Hepatocyte (in vitro differentiated cells): ENCODE measurements at regions not wholly inside any gene's neighbourhood (a gene's known extent, or its start where the extent isn't known, plus 50 kb on each side); places are given as distances from the start of the nearest gene placed in this dataset.

Experiments used
- DNase-seq: peaks from one replicate; pipeline ENCODE4 v3.0.0-alpha.2; 2016; ENCODE audit warnings: low spot score
- H2AFZ ChIP-seq: fragments of 200-600 bp; sonication (generic); 2 replicates; pipeline ENCODE4 v1.6.0; 2016; ENCODE audit warnings: antibody characterized with exemption, mild to moderate bottlenecking
- H3K27ac ChIP-seq: fragments of 200-600 bp; sonication (generic); 2 replicates; pipeline ENCODE4 v1.5.1; 2016; ENCODE audit warnings: mild to moderate bottlenecking
- H3K27me3 ChIP-seq: fragments of 200-600 bp; sonication (generic); 2 replicates; pipeline ENCODE4 v1.6.1; 2016
- H3K36me3 ChIP-seq: fragments of 200-600 bp; sonication (generic); replicated peaks from 2 replicates; pipeline ENCODE4 v1.5.1; 2016; ENCODE audit warnings: low read depth; ENCODE audit not compliant: insufficient read depth
- H3K4me1 ChIP-seq: fragments of 200-600 bp; sonication (generic); 2 replicates; pipeline ENCODE4 v1.5.1; 2016; ENCODE audit warnings: mild to moderate bottlenecking, moderate library complexity; ENCODE audit not compliant: insufficient read depth
- H3K4me2 ChIP-seq: fragments of 200-600 bp; sonication (generic); 2 replicates; pipeline ENCODE4 v1.6.0; 2016
- H3K4me3 ChIP-seq: fragments of 200-600 bp; sonication (generic); 2 replicates; pipeline ENCODE4 v1.5.1; 2016; ENCODE audit warnings: mild to moderate bottlenecking
- H3K79me2 ChIP-seq: fragments of 200-600 bp; sonication (generic); 2 replicates; pipeline ENCODE4 v1.6.0; 2017; ENCODE audit warnings: mild to moderate bottlenecking
- H3K9me2 ChIP-seq: fragments of 200-600 bp; sonication (generic); replicated peaks from 2 replicates; pipeline ENCODE4 v1.6.0; 2017; ENCODE audit warnings: mild to moderate bottlenecking; ENCODE audit not compliant: insufficient read depth
- H3K9me3 ChIP-seq: fragments of 200-600 bp; sonication (generic); 2 replicates; pipeline ENCODE4 v1.5.1; 2016; ENCODE audit warnings: low read depth, mild to moderate bottlenecking
- H4K20me1 ChIP-seq: fragments of 200-600 bp; sonication (generic); 2 replicates; pipeline ENCODE4 v1.6.0; 2016; ENCODE audit warnings: mild to moderate bottlenecking; ENCODE audit not compliant: insufficient read depth, poor library complexity, severe bottlenecking
- EZH2 ChIP-seq: fragments of 200-600 bp; sonication (generic); IDR thresholded peaks from 2 replicates; pipeline ENCODE4 v1.6.1; 2016; ENCODE audit warnings: antibody characterized with exemption, mild to moderate bottlenecking, borderline replicate concordance
- EZH2phosphoT487 ChIP-seq: fragments of 200-600 bp; sonication (generic); IDR thresholded peaks from one replicate; pipeline ENCODE4 v1.6.1; 2018; ENCODE audit warnings: antibody characterized with exemption, mild to moderate bottlenecking, low read depth, moderate library complexity; ENCODE audit not compliant: unreplicated experiment, severe bottlenecking
- WGBS: methylation state at CpG from one replicate; pipeline ENCODE4 v1.1.6; 2016; ENCODE audit warnings: low lambda C conversion rate; ENCODE audit errors: missing lambda C conversion rate; 5-methylcytosine and 5-hydroxymethylcytosine counted together
- TF ChIP-seq, protein P1 (sequence below): fragments of 200-600 bp; sonication (generic); IDR thresholded peaks from 2 replicates; pipeline ENCODE4 v1.5.1; 2016; ENCODE audit warnings: antibody characterized with exemption, mild to moderate bottlenecking; ENCODE audit not compliant: poor library complexity

- WGBS = 44% methylated on average over 3 of the region's 3 CpGs
- H3K4me2 ChIP-seq = no peak overlapping the region
- H3K27me3 ChIP-seq = no peaks in the 10 kb centered on the region
- no peaks in the 10 kb centered on the region for H3K9me3 ChIP-seq
- no peak for DNase-seq
- H3K9me2 ChIP-seq = no peaks in the 10 kb centered on the region
- H3K4me3 ChIP-seq = no peak overlapping the region
- H3K36me3 ChIP-seq = no peaks in the 10 kb centered on the region
- H3K4me1 ChIP-seq = no peaks in the 10 kb centered on the region
- no peak for TF ChIP-seq EZH2
- no peak for TF ChIP-seq EZH2phosphoT487
- TF ChIP-seq, protein P1, sequence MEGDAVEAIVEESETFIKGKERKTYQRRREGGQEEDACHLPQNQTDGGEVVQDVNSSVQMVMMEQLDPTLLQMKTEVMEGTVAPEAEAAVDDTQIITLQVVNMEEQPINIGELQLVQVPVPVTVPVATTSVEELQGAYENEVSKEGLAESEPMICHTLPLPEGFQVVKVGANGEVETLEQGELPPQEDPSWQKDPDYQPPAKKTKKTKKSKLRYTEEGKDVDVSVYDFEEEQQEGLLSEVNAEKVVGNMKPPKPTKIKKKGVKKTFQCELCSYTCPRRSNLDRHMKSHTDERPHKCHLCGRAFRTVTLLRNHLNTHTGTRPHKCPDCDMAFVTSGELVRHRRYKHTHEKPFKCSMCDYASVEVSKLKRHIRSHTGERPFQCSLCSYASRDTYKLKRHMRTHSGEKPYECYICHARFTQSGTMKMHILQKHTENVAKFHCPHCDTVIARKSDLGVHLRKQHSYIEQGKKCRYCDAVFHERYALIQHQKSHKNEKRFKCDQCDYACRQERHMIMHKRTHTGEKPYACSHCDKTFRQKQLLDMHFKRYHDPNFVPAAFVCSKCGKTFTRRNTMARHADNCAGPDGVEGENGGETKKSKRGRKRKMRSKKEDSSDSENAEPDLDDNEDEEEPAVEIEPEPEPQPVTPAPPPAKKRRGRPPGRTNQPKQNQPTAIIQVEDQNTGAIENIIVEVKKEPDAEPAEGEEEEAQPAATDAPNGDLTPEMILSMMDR = no peak
- no peaks in the 10 kb centered on the region for H3K79me2 ChIP-seq
- H3K27ac ChIP-seq = no peak overlapping the region
- H2AFZ ChIP-seq = no peak overlapping the region
- H4K20me1 ChIP-seq = no peaks in the 10 kb centered on the region
Observed at GRCh38 chr7:114130866-114131265, 212.1 kb upstream of the PPP1R3A start.

DNA sequence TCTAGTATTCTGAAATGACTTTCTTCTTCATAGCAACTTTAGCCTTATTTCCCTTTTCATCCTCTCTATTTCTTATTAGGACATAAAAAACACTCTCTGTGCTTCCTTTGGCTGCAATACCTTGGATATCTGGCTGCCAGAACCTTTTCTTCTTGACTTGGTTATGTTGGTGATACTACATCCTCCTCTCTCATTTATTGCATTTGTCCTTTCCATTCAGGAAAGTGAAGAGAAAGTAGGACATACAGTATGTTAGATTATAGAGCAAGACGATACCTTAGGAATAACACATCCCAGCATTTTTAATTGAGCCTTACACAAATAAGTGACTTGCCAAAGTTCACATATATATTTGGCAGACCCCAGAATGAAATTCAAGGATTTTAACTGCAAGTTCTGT, 210.1 kb upstream of the PPP1R3A start:
- H3K79me2 ChIP-seq = no peaks in the 10 kb centered on the region
- H3K27ac ChIP-seq = no peak overlapping the region
- H4K20me1 ChIP-seq = no peaks in the 10 kb centered on the region
- no peaks in the 10 kb centered on the region for H3K9me3 ChIP-seq
- no peaks in the 10 kb centered on the region for H3K4me1 ChIP-seq
- no peaks in the 10 kb centered on the region for H3K36me3 ChIP-seq
- TF ChIP-seq, protein P1 = no peak
- TF ChIP-seq EZH2 = no peak
- no peak for TF ChIP-seq EZH2phosphoT487
- no peak overlapping the region for H2AFZ ChIP-seq
- WGBS = 97% methylated on average over 1 of the region's 1 CpG
- DNase-seq = no peak
- no peak overlapping the region for H3K4me2 ChIP-seq
- H3K4me3 ChIP-seq = no peak overlapping the region
- H3K27me3 ChIP-seq = no peaks in the 10 kb centered on the region
- H3K9me2 ChIP-seq = no peaks in the 10 kb centered on the region

- no peaks in the 10 kb centered on the region for H3K9me3 ChIP-seq
- TF ChIP-seq EZH2phosphoT487 (no peak), EZH2 (no peak)
- TF ChIP-seq, protein P1 = no peak
- H4K20me1 ChIP-seq = no peaks in the 10 kb centered on the region
- no peak overlapping the region for H3K4me2 ChIP-seq
- H3K9me2 ChIP-seq = no peaks in the 10 kb centered on the region
- H3K27me3 ChIP-seq = no peaks in the 10 kb centered on the region
- no peaks in the 10 kb centered on the region for H3K36me3 ChIP-seq
- H3K27ac ChIP-seq = no peak overlapping the region
- H3K4me1 ChIP-seq = no peaks in the 10 kb centered on the region
- no peak for DNase-seq
- H3K79me2 ChIP-seq = no peaks in the 10 kb centered on the region
- H2AFZ ChIP-seq = no peak overlapping the region
- H3K4me3 ChIP-seq = no peak overlapping the region
Observed at GRCh38 chr7:114126095-114126494, 207.3 kb upstream of the PPP1R3A start.

- H3K27me3 ChIP-seq = no peaks in the 10 kb centered on the region
- H3K4me3 ChIP-seq = no peak overlapping the region
- no peaks in the 10 kb centered on the region for H3K4me1 ChIP-seq
- WGBS = 94% methylated on average over 3 of the region's 3 CpGs
- H3K9me3 ChIP-seq = no peaks in the 10 kb centered on the region
- no peaks in the 10 kb centered on the region for H4K20me1 ChIP-seq
- H3K36me3 ChIP-seq = no peaks in the 10 kb centered on the region
- H3K4me2 ChIP-seq = no peak overlapping the region
- no peak overlapping the region for H3K27ac ChIP-seq
- TF ChIP-seq, protein P1 = no peak
- TF ChIP-seq EZH2phosphoT487 (no peak), EZH2 (no peak)
- peaks cover 7% of the 10 kb centered on the region for H3K79me2 ChIP-seq
- no peaks in the 10 kb centered on the region for H3K9me2 ChIP-seq
- DNase-seq = no peak
- no peak overlapping the region for H2AFZ ChIP-seq
Observed at GRCh38 chr7:114112806-114113205, 194.0 kb upstream of the PPP1R3A start.
